ENCODE measurements at regions not wholly inside any gene's neighbourhood (a gene's known extent, or its start where the extent isn't known, plus 50 kb on each side); places are given as distances from the start of the nearest gene placed in this dataset.

GRCh38 chr5:3429962-3430361 lies 165.7 kb upstream of the IRX1 start:
- TF ChIP-seq POLR2AphosphoS5 (IDR thresholded peaks at IDR 0.05; ENCODE audit: low read depth, low read length) (no peak), CTCF (IDR thresholded peaks at IDR 0.05) (no peak), ZBTB33 (IDR thresholded peaks at IDR 0.05; ENCODE audit: borderline replicate concordance, low read depth) (no peak)
